H1 (cell line): ENCODE measurements at regions not wholly inside any gene's neighbourhood (a gene's known extent, or its start where the extent isn't known, plus 50 kb on each side); places are given as distances from the start of the nearest gene placed in this dataset.

ENCODE experiments used
- CTCF ChIA-PET: fragments of 300-600 bp; sonication (Branson Sonifier 250); formaldehyde crosslinking; loops from one replicate; lab custom pipeline; 2021; ENCODE audit not compliant: partially characterized antibody; lab: Charles Lee
- POLR2A ChIA-PET: fragments of 300-600 bp; sonication (Branson Sonifier 250); formaldehyde crosslinking; loops from one replicate; lab custom pipeline; 2021; ENCODE audit warnings: inconsistent platforms; ENCODE audit not compliant: partially characterized antibody; lab: Charles Lee
- DNase-seq, 2 experiments: peaks; one replicate each; pipeline versions ENCODE4 v3.0.0 to v3.0.0-alpha.2; 2010 to 2022; ENCODE audit warnings: low spot score in 2 of 2, low read depth in 1 of 2, mixed read lengths in 1 of 2
- FAIRE-seq: peaks from 2 replicates; lab custom pipeline; 2011; peaks lifted over from hg19 to GRCh38; lab: Jason Lieb, UNC
- H2AFZ ChIP-seq: 2 replicates; pipeline ENCODE4 v1.8.1; 2012; ENCODE audit warnings: low read length, inconsistent platforms
- H2AK5ac ChIP-seq: 2 replicates; pipeline ENCODE4 v1.6.1; 2013; ENCODE audit warnings: low read depth, low read length
- H2BK120ac ChIP-seq: replicated peaks from 2 replicates; pipeline ENCODE3; 2013; ENCODE audit warnings: low read depth, low read length, inconsistent platforms
- H2BK12ac ChIP-seq: 2 replicates; pipeline ENCODE4 v1.6.1; 2013; ENCODE audit warnings: low read depth, low read length
- H2BK15ac ChIP-seq: 2 replicates; pipeline ENCODE4 v1.6.1; 2013; ENCODE audit warnings: low read length
- H2BK20ac ChIP-seq: 2 replicates; pipeline ENCODE4 v1.6.1; 2013; ENCODE audit warnings: low read length
- H2BK5ac ChIP-seq: 2 replicates; pipeline ENCODE4 v1.6.1; 2013; ENCODE audit warnings: low read depth, low read length
- H3K14ac ChIP-seq: 2 replicates; pipeline ENCODE4 v1.6.1; 2013; ENCODE audit warnings: inconsistent platforms; ENCODE audit not compliant: insufficient read length
- H3K18ac ChIP-seq: 2 replicates; pipeline ENCODE4 v1.6.1; 2013; ENCODE audit warnings: low read length; ENCODE audit errors: extremely low read depth
- H3K23ac ChIP-seq: 2 replicates; pipeline ENCODE4 v1.6.1; 2013; ENCODE audit warnings: inconsistent platforms; ENCODE audit not compliant: insufficient read length
- H3K23me2 ChIP-seq: 2 replicates; pipeline ENCODE4 v1.6.1; 2013; ENCODE audit warnings: low read depth, low read length
- H3K27ac ChIP-seq: 2 replicates; pipeline ENCODE4 v1.6.1; 2011; ENCODE audit warnings: low read depth, low read length, inconsistent platforms
- H3K27me3 ChIP-seq, 4 experiments: replicated peaks in 1 of 4; 1 replicate in 1 of 4; 2 replicates in 3 of 4; pipeline versions ENCODE4 v1.6.1 to v1.8.1; 2011 to 2013; ENCODE audit warnings: low read length in 3 of 4, mild to moderate bottlenecking in 3 of 4, inconsistent platforms in 2 of 4, mixed read lengths in 2 of 4, moderate library complexity in 1 of 4; ENCODE audit not compliant: control insufficient read depth in 3 of 4, insufficient read depth in 3 of 4; ENCODE audit errors: extremely low read depth in 1 of 4
- H3K36me3 ChIP-seq, 4 experiments: 2 replicates each; pipeline versions ENCODE4 v1.6.1 to v1.8.1; 2011 to 2013; ENCODE audit warnings: mild to moderate bottlenecking in 4 of 4, low read length in 3 of 4, moderate library complexity in 2 of 4, control low read depth in 1 of 4, inconsistent platforms in 1 of 4; ENCODE audit not compliant: insufficient read depth in 4 of 4, control insufficient read depth in 2 of 4
- H3K4ac ChIP-seq: replicated peaks from 2 replicates; pipeline ENCODE3; 2013; ENCODE audit warnings: low read length, low read depth, mixed read lengths, inconsistent platforms; ENCODE audit not compliant: insufficient read length
- H3K4me1 ChIP-seq, 4 experiments: replicated peaks in 1 of 4; 1 replicate in 1 of 4; 2 replicates in 3 of 4; pipeline versions ENCODE4 v1.6.1 to v1.8.1; 2011 to 2013; ENCODE audit warnings: low read length in 3 of 4, inconsistent platforms in 2 of 4, mixed read lengths in 1 of 4; ENCODE audit not compliant: insufficient read depth in 4 of 4, control insufficient read depth in 3 of 4
- H3K4me2 ChIP-seq, 2 experiments: 2 replicates each; pipeline versions ENCODE4 v1.6.1 to v1.8.1; 2011 to 2013; ENCODE audit warnings: low read depth in 2 of 2, low read length in 2 of 2, control low read depth in 1 of 2, inconsistent platforms in 1 of 2, mild to moderate bottlenecking in 1 of 2; ENCODE audit not compliant: insufficient read depth in 1 of 2
- H3K4me3 ChIP-seq, 4 experiments: fragments of 200-600, 300-600 bp in 1 of 4; sonication (generic), shearing (Covaris generic), sonication (Bioruptor Twin) in 1 of 4; 2 replicates each; pipeline versions ENCODE4 v1.5.1 to v1.8.1; 2011 to 2016; ENCODE audit warnings: low read length in 4 of 4, low read depth in 3 of 4, control low read depth in 2 of 4, inconsistent platforms in 2 of 4, mild to moderate bottlenecking in 2 of 4, mixed read lengths in 1 of 4, moderate library complexity in 1 of 4; ENCODE audit not compliant: insufficient read depth in 2 of 4; ENCODE audit errors: extremely low read depth in 1 of 4
- H3K56ac ChIP-seq: replicated peaks from 2 replicates; pipeline ENCODE3; 2013; ENCODE audit warnings: low read depth, mild to moderate bottlenecking, mixed read lengths, low read length, inconsistent platforms; ENCODE audit not compliant: insufficient read length
- H3K79me1 ChIP-seq: 2 replicates; pipeline ENCODE4 v1.6.1; 2013; ENCODE audit warnings: low read depth, low read length, control low read depth
- H3K79me2 ChIP-seq, 2 experiments: 2 replicates each; pipeline versions ENCODE4 v1.6.1 to v1.8.1; 2012 to 2013; ENCODE audit warnings: low read length in 2 of 2, mild to moderate bottlenecking in 2 of 2, inconsistent platforms in 1 of 2; ENCODE audit not compliant: insufficient read depth in 2 of 2, control insufficient read depth in 1 of 2
- H3K9ac ChIP-seq, 4 experiments: replicated peaks in 1 of 4; 1 replicate in 1 of 4; 2 replicates in 3 of 4; pipeline versions ENCODE4 v1.6.1 to v1.8.1; 2011 to 2013; ENCODE audit warnings: low read depth in 3 of 4, low read length in 3 of 4, control low read depth in 2 of 4, mild to moderate bottlenecking in 2 of 4, moderate library complexity in 2 of 4, inconsistent platforms in 1 of 4; ENCODE audit errors: extremely low read depth in 1 of 4
- H3K9me3 ChIP-seq, 2 experiments: 2 replicates each; pipeline versions ENCODE4 v1.6.1 to v1.8.1; 2012 to 2013; ENCODE audit warnings: mild to moderate bottlenecking in 2 of 2, moderate library complexity in 2 of 2, control low read depth in 1 of 2, inconsistent platforms in 1 of 2, low read depth in 1 of 2, low read length in 1 of 2, mixed read lengths in 1 of 2; ENCODE audit not compliant: insufficient read depth in 2 of 2
- H4K20me1 ChIP-seq, 2 experiments: replicated peaks in 1 of 2; 2 replicates each; pipeline versions ENCODE3 to v1.8.1; 2011 to 2013; ENCODE audit warnings: inconsistent platforms in 2 of 2, low read length in 2 of 2, mild to moderate bottlenecking in 1 of 2; ENCODE audit not compliant: insufficient read depth in 2 of 2, control insufficient read depth in 1 of 2
- H4K5ac ChIP-seq: 2 replicates; pipeline ENCODE4 v1.6.1; 2013; ENCODE audit warnings: low read length, low read depth, mixed read lengths, inconsistent platforms; ENCODE audit not compliant: insufficient read length
- H4K8ac ChIP-seq: 2 replicates; pipeline ENCODE4 v1.8.0; 2013; ENCODE audit warnings: mild to moderate bottlenecking, moderate library complexity, low read length, inconsistent platforms; ENCODE audit not compliant: insufficient read depth; ENCODE audit errors: extremely low read depth
- H4K91ac ChIP-seq: replicated peaks from 2 replicates; pipeline ENCODE3; 2013; ENCODE audit warnings: low read length, mixed read lengths, inconsistent platforms; ENCODE audit not compliant: insufficient read length
- BACH1 ChIP-seq: IDR thresholded peaks from 2 replicates; pipeline ENCODE4 v1.6.1; 2012; ENCODE audit warnings: low read length, improper control_type of control experiment
- CTCF ChIP-seq, 3 experiments: IDR thresholded peaks; 1 replicate in 2 of 3; 2 replicates in 1 of 3; pipeline versions ENCODE4 v1.5.1 to v1.6.1; 2011; ENCODE audit warnings: low read length in 3 of 3, mild to moderate bottlenecking in 3 of 3, inconsistent platforms in 2 of 3, low read depth in 1 of 3, moderate library complexity in 1 of 3; ENCODE audit not compliant: insufficient read depth in 1 of 3; ENCODE audit errors: control extremely low read depth in 1 of 3
- HDAC6 ChIP-seq: IDR thresholded peaks from one replicate; pipeline ENCODE4 v1.7.1; 2012; ENCODE audit warnings: low read depth, mild to moderate bottlenecking, inconsistent platforms, low read length, moderate library complexity
- PHF8 ChIP-seq: fragments of 200-600 bp; sonication (generic); conservative IDR thresholded peaks from 2 replicates; pipeline ENCODE4 v1.7.1; 2012; ENCODE audit warnings: low read depth, mild to moderate bottlenecking, inconsistent platforms, low read length, moderate library complexity
- RAD21 ChIP-seq, 2 experiments: IDR thresholded peaks in 1 of 2; conservative IDR thresholded peaks in 1 of 2; 2 replicates each; pipeline ENCODE4 v1.6.1; 2011; ENCODE audit warnings: low read depth in 2 of 2, low read length in 2 of 2, improper control_type of control experiment in 1 of 2, inconsistent platforms in 1 of 2, mild to moderate bottlenecking in 1 of 2, moderate library complexity in 1 of 2
- RBBP5 ChIP-seq: IDR thresholded peaks from 2 replicates; pipeline ENCODE4 v1.7.1; 2012; ENCODE audit warnings: low read depth, mild to moderate bottlenecking, inconsistent platforms, low read length, moderate library complexity, borderline replicate concordance
- SP1 ChIP-seq: IDR thresholded peaks from 2 replicates; pipeline ENCODE4 v1.6.1; 2011; ENCODE audit warnings: low read depth, low read length
- WGBS, 2 experiments: shearing (Covaris generic) in 1 of 2; methylation state at CpG; one replicate each; pipeline versions ENCODE4 v1.1.6 to v1.1.7; 2013 to 2015; ENCODE audit warnings: low lambda C conversion rate in 2 of 2, mixed read lengths in 2 of 2, inconsistent platforms in 1 of 2, low coverage in 1 of 2, missing lambda C conversion rate in 1 of 2; ENCODE audit not compliant: insufficient replicate concordance in 2 of 2, insufficient coverage in 1 of 2, insufficient read length in 1 of 2; ENCODE audit errors: extremely low coverage in 1 of 2, missing lambda C conversion rate in 1 of 2; 5-methylcytosine and 5-hydroxymethylcytosine counted together
- TF ChIP-seq, protein P1 (sequence below): IDR thresholded peaks from 2 replicates; pipeline ENCODE4 v1.6.1; 2011; ENCODE audit warnings: low read depth, mild to moderate bottlenecking, low read length; ENCODE audit not compliant: insufficient read depth

GRCh38 chr11:116553482-116553881 is 219.3 kb downstream of the BUD13 start:
- Histone ChIP-seq H2BK20ac (no peak overlapping the region), H4K91ac (no peak overlapping the region), H3K4me1 (no peaks in the 10 kb centered on the region), H2BK15ac (no peak overlapping the region), H3K4me3 (no peak overlapping the region), H4K5ac (no peak overlapping the region), H3K23me2 (no peaks in the 10 kb centered on the region; the same call in 1 of the 2 replicates), H3K23ac (no peak overlapping the region), H3K4ac (no peak overlapping the region), H3K9ac (no peak overlapping the region), H3K18ac (no peak overlapping the region), H2AK5ac (no peak overlapping the region), H2BK12ac (no peak overlapping the region), H4K8ac (no peak overlapping the region), H3K4me2 (no peak overlapping the region), H3K9me3 (no peaks in the 10 kb centered on the region), H3K27ac (no peak overlapping the region), H2BK120ac (no peak overlapping the region), H2BK5ac (no peak overlapping the region), H3K79me1 (no peaks in the 10 kb centered on the region), H4K20me1 (no peaks in the 10 kb centered on the region), H3K56ac (no peak overlapping the region), H3K36me3 (no peaks in the 10 kb centered on the region), H2AFZ (no peak overlapping the region), H3K79me2 (no peaks in the 10 kb centered on the region), H3K27me3 (peaks cover 0 to 2% (median 0%) of the 10 kb centered on the region in 4 experiments; a peak in 2 of 7 replicates), H3K14ac (no peak overlapping the region)
- no peak for DNase-seq
- no peak for FAIRE-seq
- 81% methylated on average over 5 of the region's 5 CpGs; no CpG with 5 or more reads in 1 of the 2 experiments for WGBS, 2 experiments
- CTCF ChIA-PET = interaction anchor here (0.7 to 6.2 kb wide), 14 partner anchors 12 to 87 kb away, joined by 3 to 39 read pairs (median 5); no protein-coding TSS in a partner anchor
- TF ChIP-seq PHF8 (no peak), CTCF (IDR thresholded peaks at IDR 0.05; ENCODE audit: control extremely low read depth in 1 of 3, insufficient read depth in 1 of 3, low read depth in 1 of 3, low read length in 3 of 3) (peak in 2 of 3 experiments; percentile 24 to 36; a peak in 3 of 4 replicates), HDAC6 (no peak), RAD21 (IDR thresholded peaks at IDR 0.05 in 1 of 2, conservative IDR thresholded peaks at IDR 0.05 in 1 of 2; ENCODE audit: low read depth in 2 of 2, low read length in 2 of 2) (peak; percentile 22 to 42; a peak in 3 of 4 replicates), BACH1 (no peak), RBBP5 (no peak), SP1 (no peak)
- TF ChIP-seq, protein P1, sequence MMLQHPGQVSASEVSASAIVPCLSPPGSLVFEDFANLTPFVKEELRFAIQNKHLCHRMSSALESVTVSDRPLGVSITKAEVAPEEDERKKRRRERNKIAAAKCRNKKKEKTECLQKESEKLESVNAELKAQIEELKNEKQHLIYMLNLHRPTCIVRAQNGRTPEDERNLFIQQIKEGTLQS = no peak
- POLR2A ChIA-PET = no interaction called here
